Activated T-helper 1 cell treated with anti-CD3 and anti-CD28 coated beads, Interleukin-12 subunit alpha, Interleukin-12 subunit beta, Interleukin-2, Interleukin-4 antibody, amounts not matched to agents 30 ng/mL and 10 ng/mL and 1 ng/mL, durations not matched to agents 14 hours and 24 hours and 36 hours (primary cell): ENCODE measurements at regions not wholly inside any gene's neighbourhood (a gene's known extent, or its start where the extent isn't known, plus 50 kb on each side); places are given as distances from the start of the nearest gene placed in this dataset.

Source experiments
- DNase-seq: peaks from one replicate; pipeline ENCODE4 v3.0.0; 2021; ENCODE audit warnings: low spot score
- H3K27ac Mint-ChIP-seq: one replicate; pipeline ENCODE4 v1.8.0; 2021; ENCODE audit warnings: mild to moderate bottlenecking, mixed read lengths
- H3K27me3 Mint-ChIP-seq: one replicate; pipeline ENCODE4 v1.8.0; 2022; ENCODE audit warnings: mild to moderate bottlenecking, moderate library complexity, mixed read lengths; ENCODE audit not compliant: insufficient read depth
- H3K36me3 Mint-ChIP-seq: one replicate; pipeline ENCODE4 v1.8.0; 2021; ENCODE audit warnings: low read depth, mixed read lengths
- H3K4me1 Mint-ChIP-seq: one replicate; pipeline ENCODE4 v1.8.0; 2021; ENCODE audit warnings: low read depth, mixed read lengths
- H3K4me3 Mint-ChIP-seq: one replicate; pipeline ENCODE4 v1.8.0; 2021; ENCODE audit warnings: mild to moderate bottlenecking, moderate library complexity, mixed read lengths
- H3K9me3 Mint-ChIP-seq: one replicate; pipeline ENCODE4 v1.8.0; 2021; ENCODE audit warnings: mixed read lengths
- intact Hi-C: fragments of 100-400 bp; cut with micrococcal nuclease; formaldehyde crosslinking; loops from one replicate; pipeline ENCODE4 v1.15.1; 2024

- Mint-ChIP-seq H3K27ac (no peak overlapping the region), H3K9me3 (peaks cover 4% of the 10 kb centered on the region), H3K4me1 (peaks cover 28% of the 10 kb centered on the region), H3K27me3 (peaks cover 16% of the 10 kb centered on the region), H3K36me3 (no peaks in the 10 kb centered on the region), H3K4me3 (no peak overlapping the region)
- intact Hi-C loops: loop anchor here (10.0 kb wide), 1 partner anchor 1139 kb away; no protein-coding TSS in a partner anchor
- no peak for DNase-seq
Measured at GRCh38 chr10:3625959-3626751, 158.9 kb downstream of the KLF6 start.

- no peaks in the 10 kb centered on the region for H3K36me3 Mint-ChIP-seq
- peaks cover 8% of the 10 kb centered on the region for H3K27me3 Mint-ChIP-seq
- H3K4me3 Mint-ChIP-seq: no peak overlapping the region
- peaks cover 35% of the 10 kb centered on the region for H3K4me1 Mint-ChIP-seq
- DNase-seq: no peak
- H3K9me3 Mint-ChIP-seq: peaks cover 14% of the 10 kb centered on the region
- intact Hi-C loops: loop anchor here (10.0 kb wide), 1 partner anchor 1140 kb away; no protein-coding TSS in a partner anchor
- no peak overlapping the region for H3K27ac Mint-ChIP-seq
Measured at GRCh38 chr10:3624367-3624766, 160.6 kb downstream of the KLF6 start.

GRCh38 chr10:3623746-3624145 is 161.3 kb downstream of the KLF6 start:
- intact Hi-C loops: loop anchor here (1.0 to 10.0 kb wide), 13 partner anchors 17 to 1141 kb away; no protein-coding TSS in a partner anchor
- no peak for DNase-seq

GRCh38 chr10:3622845-3623621 is 162.0 kb downstream of the KLF6 start:
- H3K27me3 Mint-ChIP-seq: peaks cover 5% of the 10 kb centered on the region
- no peaks in the 10 kb centered on the region for H3K36me3 Mint-ChIP-seq
- H3K4me3 Mint-ChIP-seq: peak overlapping the region; percentile 28
- H3K9me3 Mint-ChIP-seq: peaks cover 14% of the 10 kb centered on the region
- intact Hi-C loops: loop anchor here (1.0 to 10.0 kb wide), 19 partner anchors 17 to 1142 kb away; no protein-coding TSS in a partner anchor
- H3K4me1 Mint-ChIP-seq: peaks cover 35% of the 10 kb centered on the region
- H3K27ac Mint-ChIP-seq: peak overlapping the region; percentile 89
- DNase-seq: peak; percentile 3

More at GRCh38 chr10:3623746-3624145, 161.3 kb downstream of the KLF6 start:
- no peaks in the 10 kb centered on the region for H3K36me3 Mint-ChIP-seq
- H3K4me3 Mint-ChIP-seq: no peak overlapping the region
- H3K27ac Mint-ChIP-seq: peak overlapping the region; percentile 89
- peaks cover 14% of the 10 kb centered on the region for H3K9me3 Mint-ChIP-seq
- H3K27me3 Mint-ChIP-seq: peaks cover 8% of the 10 kb centered on the region
- peaks cover 35% of the 10 kb centered on the region for H3K4me1 Mint-ChIP-seq

- Mint-ChIP-seq H3K4me3 (peak overlapping the region; percentile 28), H3K27ac (peak overlapping the region; percentile 89)
Measured at GRCh38 chr10:3622427-3622826, 162.6 kb downstream of the KLF6 start.

GRCh38 chr10:3620818-3621217 is 164.2 kb downstream of the KLF6 start:
- intact Hi-C loops: loop anchor here (10.0 kb wide), 1 partner anchor 1144 kb away; no protein-coding TSS in a partner anchor
- Mint-ChIP-seq H3K27me3 (peaks cover 5% of the 10 kb centered on the region), H3K9me3 (peaks cover 14% of the 10 kb centered on the region), H3K4me1 (peaks cover 35% of the 10 kb centered on the region), H3K36me3 (no peaks in the 10 kb centered on the region), H3K27ac (peak overlapping the region; percentile 52), H3K4me3 (no peak overlapping the region)
- DNase-seq: no peak

More at GRCh38 chr10:3622427-3622826, 162.6 kb downstream of the KLF6 start:
- intact Hi-C loops: loop anchor here (1.0 to 10.0 kb wide), 9 partner anchors 59 to 1142 kb away; no protein-coding TSS in a partner anchor
- peaks cover 14% of the 10 kb centered on the region for H3K9me3 Mint-ChIP-seq
- peaks cover 5% of the 10 kb centered on the region for H3K27me3 Mint-ChIP-seq
- no peaks in the 10 kb centered on the region for H3K36me3 Mint-ChIP-seq
- H3K4me1 Mint-ChIP-seq: peaks cover 35% of the 10 kb centered on the region
- no peak for DNase-seq

- Mint-ChIP-seq H3K4me1 (peaks cover 35% of the 10 kb centered on the region), H3K9me3 (peaks cover 14% of the 10 kb centered on the region), H3K27me3 (peaks cover 5% of the 10 kb centered on the region), H3K4me3 (no peak overlapping the region), H3K27ac (no peak overlapping the region), H3K36me3 (no peaks in the 10 kb centered on the region)
- no peak for DNase-seq
- intact Hi-C loops: no loop called here
Measured at GRCh38 chr10:3619241-3619640, 165.8 kb downstream of the KLF6 start.

- intact Hi-C loops: no loop called here
- Mint-ChIP-seq H3K27me3 (peaks cover 10% of the 10 kb centered on the region), H3K9me3 (peaks cover 22% of the 10 kb centered on the region), H3K4me3 (no peak overlapping the region), H3K27ac (no peak overlapping the region), H3K4me1 (peaks cover 14% of the 10 kb centered on the region), H3K36me3 (no peaks in the 10 kb centered on the region)
- no peak for DNase-seq
Measured at GRCh38 chr10:3616880-3617279, 168.1 kb downstream of the KLF6 start.

GRCh38 chr10:3613318-3613717 is 171.7 kb downstream of the KLF6 start:
- no peak overlapping the region for H3K27ac Mint-ChIP-seq
- intact Hi-C loops: no loop called here
- no peak for DNase-seq
- H3K4me1 Mint-ChIP-seq: no peaks in the 10 kb centered on the region
- H3K36me3 Mint-ChIP-seq: peaks cover 2% of the 10 kb centered on the region
- H3K4me3 Mint-ChIP-seq: no peak overlapping the region
- peaks cover 10% of the 10 kb centered on the region for H3K27me3 Mint-ChIP-seq
- peaks cover 42% of the 10 kb centered on the region for H3K9me3 Mint-ChIP-seq

GRCh38 chr10:3612183-3613001 is 172.6 kb downstream of the KLF6 start:
- intact Hi-C loops: no loop called here
- no peaks in the 10 kb centered on the region for H3K4me1 Mint-ChIP-seq
- H3K36me3 Mint-ChIP-seq: peaks cover 6% of the 10 kb centered on the region
- H3K27ac Mint-ChIP-seq: no peak overlapping the region
- DNase-seq: no peak
- H3K4me3 Mint-ChIP-seq: no peak overlapping the region
- H3K9me3 Mint-ChIP-seq: peaks cover 51% of the 10 kb centered on the region
- H3K27me3 Mint-ChIP-seq: peaks cover 10% of the 10 kb centered on the region

- H3K36me3 Mint-ChIP-seq: peaks cover 12% of the 10 kb centered on the region
- H3K9me3 Mint-ChIP-seq: peaks cover 60% of the 10 kb centered on the region
- peaks cover 18% of the 10 kb centered on the region for H3K27me3 Mint-ChIP-seq
- no peak overlapping the region for H3K4me3 Mint-ChIP-seq
- intact Hi-C loops: loop anchor here (1.0 to 5.0 kb wide), 4 partner anchors 17 to 326 kb away; no protein-coding TSS in a partner anchor
- DNase-seq: no peak
- H3K27ac Mint-ChIP-seq: no peak overlapping the region
- H3K4me1 Mint-ChIP-seq: peaks cover 6% of the 10 kb centered on the region
Measured at GRCh38 chr10:3606309-3606708, 178.7 kb downstream of the KLF6 start.

- intact Hi-C loops: loop anchor here (1.0 to 5.0 kb wide), 4 partner anchors 17 to 326 kb away; no protein-coding TSS in a partner anchor
- Mint-ChIP-seq H3K27ac (peak overlapping the region; percentile 36), H3K27me3 (peaks cover 22% of the 10 kb centered on the region), H3K36me3 (peaks cover 12% of the 10 kb centered on the region), H3K4me1 (peaks cover 6% of the 10 kb centered on the region), H3K4me3 (no peak overlapping the region), H3K9me3 (peaks cover 55% of the 10 kb centered on the region)
- DNase-seq: no peak
Measured at GRCh38 chr10:3605882-3606281, 179.1 kb downstream of the KLF6 start.
